H9 (cell line): ENCODE measurements at regions not wholly inside any gene's neighbourhood (a gene's known extent, or its start where the extent isn't known, plus 50 kb on each side); places are given as distances from the start of the nearest gene placed in this dataset.
"Not testable (repeated sequence)": the region's sequence is repeated elsewhere in the genome, so short reads cannot be mapped to it uniquely, and the experiment has no call there.

Experiments
- DNase-seq: peaks from one replicate; pipeline ENCODE4 v3.0.0-alpha.2; 2017
- H2AFZ ChIP-seq: one replicate; pipeline ENCODE4 v1.6.1; 2013; ENCODE audit warnings: mild to moderate bottlenecking, low read length, control low read depth, moderate library complexity
- H2AK5ac ChIP-seq: 2 replicates; pipeline ENCODE4 v1.6.1; 2013; ENCODE audit warnings: low read length, control low read depth, mixed read lengths; ENCODE audit not compliant: insufficient read length
- H2BK120ac ChIP-seq: one replicate; pipeline ENCODE4 v1.6.1; 2013; ENCODE audit warnings: low read depth, mild to moderate bottlenecking, low read length, control low read depth, inconsistent platforms; ENCODE audit not compliant: poor library complexity, severe bottlenecking
- H2BK12ac ChIP-seq: 2 replicates; pipeline ENCODE4 v1.6.1; 2013; ENCODE audit warnings: low read length, control low read depth, mixed read lengths, low read depth; ENCODE audit not compliant: insufficient read length
- H2BK15ac ChIP-seq: 2 replicates; pipeline ENCODE4 v1.6.1; 2013; ENCODE audit warnings: low read depth, low read length, control low read depth
- H2BK20ac ChIP-seq: one replicate; pipeline ENCODE4 v1.6.1; 2013; ENCODE audit warnings: low read depth, mild to moderate bottlenecking, low read length, control low read depth, inconsistent platforms; ENCODE audit not compliant: poor library complexity, severe bottlenecking
- H2BK5ac ChIP-seq: 2 replicates; pipeline ENCODE4 v1.6.1; 2013; ENCODE audit warnings: low read length, control low read depth, mixed read lengths; ENCODE audit not compliant: insufficient read length
- H3K14ac ChIP-seq: 2 replicates; pipeline ENCODE4 v1.6.1; 2013; ENCODE audit warnings: low read length, control low read depth; ENCODE audit not compliant: insufficient read depth
- H3K18ac ChIP-seq: 2 replicates; pipeline ENCODE4 v1.6.1; 2013; ENCODE audit warnings: low read depth, mild to moderate bottlenecking, mixed read lengths, low read length, control low read depth; ENCODE audit not compliant: insufficient read length
- H3K23ac ChIP-seq: 2 replicates; pipeline ENCODE4 v1.6.1; 2013; ENCODE audit warnings: low read length, control low read depth, mixed read lengths, low read depth; ENCODE audit not compliant: insufficient read length
- H3K23me2 ChIP-seq: 2 replicates; pipeline ENCODE4 v1.6.1; 2013; ENCODE audit warnings: low read depth, mild to moderate bottlenecking, mixed read lengths, low read length, control low read depth; ENCODE audit not compliant: insufficient read length, poor library complexity, severe bottlenecking
- H3K27ac ChIP-seq: 2 replicates; pipeline ENCODE4 v1.5.1; 2013; ENCODE audit warnings: low read length, control low read depth, mixed read lengths, low read depth; ENCODE audit not compliant: insufficient read length
- H3K27me3 ChIP-seq: 2 replicates; pipeline ENCODE4 v1.6.1; 2013; ENCODE audit warnings: low read length, control low read depth, inconsistent platforms; ENCODE audit not compliant: insufficient read depth
- H3K4ac ChIP-seq: 2 replicates; pipeline ENCODE4 v1.6.1; 2013; ENCODE audit warnings: low read depth, mild to moderate bottlenecking, control low read depth, inconsistent platforms, low read length, moderate library complexity
- H3K4me1 ChIP-seq: 2 replicates; pipeline ENCODE4 v1.6.1; 2013; ENCODE audit warnings: low read length, control low read depth, inconsistent platforms; ENCODE audit not compliant: insufficient read depth
- H3K4me2 ChIP-seq: 2 replicates; pipeline ENCODE4 v1.6.1; 2013; ENCODE audit warnings: low read length, control low read depth, mixed read lengths; ENCODE audit not compliant: insufficient read length, insufficient read depth
- H3K56ac ChIP-seq: 2 replicates; pipeline ENCODE4 v1.6.1; 2013; ENCODE audit warnings: low read depth, mild to moderate bottlenecking, mixed read lengths, low read length, control low read depth; ENCODE audit not compliant: insufficient read length
- H3K79me1 ChIP-seq: 2 replicates; pipeline ENCODE4 v1.6.1; 2013; ENCODE audit warnings: low read depth, mild to moderate bottlenecking, moderate library complexity, low read length, control low read depth, inconsistent platforms; ENCODE audit not compliant: insufficient read depth, poor library complexity, severe bottlenecking
- H3K79me2 ChIP-seq: 2 replicates; pipeline ENCODE4 v1.6.1; 2013; ENCODE audit warnings: low read length, control low read depth, inconsistent platforms; ENCODE audit not compliant: insufficient read depth
- H3K9ac ChIP-seq: 2 replicates; pipeline ENCODE4 v1.6.1; 2013; ENCODE audit warnings: low read length, control low read depth, mixed read lengths; ENCODE audit not compliant: insufficient read length; ENCODE audit errors: extremely low read depth
- H3K9me3 ChIP-seq: one replicate; pipeline ENCODE4 v1.6.1; 2013; ENCODE audit warnings: low read depth, low read length, inconsistent platforms; ENCODE audit not compliant: control insufficient read depth
- H3T11ph ChIP-seq: one replicate; pipeline ENCODE4 v1.6.1; 2013; ENCODE audit warnings: mild to moderate bottlenecking, low read length, control low read depth, inconsistent platforms
- H4K20me1 ChIP-seq: one replicate; pipeline ENCODE4 v1.6.1; 2013; ENCODE audit not compliant: control insufficient read depth, insufficient read length, insufficient read depth
- H4K5ac ChIP-seq: 2 replicates; pipeline ENCODE4 v1.6.1; 2013; ENCODE audit warnings: low read depth, mild to moderate bottlenecking, mixed read lengths, low read length, control low read depth; ENCODE audit not compliant: insufficient read length
- H4K8ac ChIP-seq: replicated peaks from 2 replicates; pipeline ENCODE4 v1.6.1; 2013; ENCODE audit warnings: low read length, control low read depth, mixed read lengths, low read depth; ENCODE audit not compliant: insufficient read length
- H4K91ac ChIP-seq: 2 replicates; pipeline ENCODE4 v1.6.1; 2013; ENCODE audit warnings: low read depth, mild to moderate bottlenecking, moderate library complexity, mixed read lengths, low read length, control low read depth; ENCODE audit not compliant: insufficient read length
- H3K27ac Mint-ChIP-seq, 3 experiments: 2 replicates in 2 of 3; 3 replicates in 1 of 3; pipeline ENCODE4 v1.8.0; 2020 to 2021; ENCODE audit warnings: mixed read lengths in 3 of 3, mild to moderate bottlenecking in 1 of 3, moderate library complexity in 1 of 3
- H3K27me3 Mint-ChIP-seq: 2 replicates; pipeline ENCODE4 v1.8.0; 2021; ENCODE audit warnings: low read depth, mild to moderate bottlenecking, moderate library complexity, mixed read lengths
- H3K36me3 Mint-ChIP-seq, 3 experiments: 2 replicates in 2 of 3; 3 replicates in 1 of 3; pipeline ENCODE4 v1.8.0; 2020 to 2021; ENCODE audit warnings: low read depth in 3 of 3, mixed read lengths in 3 of 3; ENCODE audit not compliant: insufficient read depth in 1 of 3
- H3K4me1 Mint-ChIP-seq, 2 experiments: 2 replicates each; pipeline ENCODE4 v1.8.0; 2020; ENCODE audit warnings: mixed read lengths in 2 of 2
- H3K4me3 Mint-ChIP-seq, 2 experiments: 2 replicates in 1 of 2; 3 replicates in 1 of 2; pipeline ENCODE4 v1.8.0; 2020 to 2021; ENCODE audit warnings: mild to moderate bottlenecking in 2 of 2, mixed read lengths in 2 of 2, moderate library complexity in 1 of 2
- H3K9me3 Mint-ChIP-seq, 2 experiments: 2 replicates in 1 of 2; 3 replicates in 1 of 2; pipeline ENCODE4 v1.8.0; 2020; ENCODE audit warnings: mild to moderate bottlenecking in 2 of 2, mixed read lengths in 2 of 2, moderate library complexity in 1 of 2
- WGBS: extraction: QIAGEN DNeasy Blood & Tissue Kit; methylation state at CpG from one replicate; pipeline ENCODE4 v1.1.7; 2013; ENCODE audit warnings: missing lambda C conversion rate, low lambda C conversion rate, mixed read lengths; ENCODE audit not compliant: insufficient read length; ENCODE audit errors: extremely low coverage; 5-methylcytosine and 5-hydroxymethylcytosine counted together

DNA sequence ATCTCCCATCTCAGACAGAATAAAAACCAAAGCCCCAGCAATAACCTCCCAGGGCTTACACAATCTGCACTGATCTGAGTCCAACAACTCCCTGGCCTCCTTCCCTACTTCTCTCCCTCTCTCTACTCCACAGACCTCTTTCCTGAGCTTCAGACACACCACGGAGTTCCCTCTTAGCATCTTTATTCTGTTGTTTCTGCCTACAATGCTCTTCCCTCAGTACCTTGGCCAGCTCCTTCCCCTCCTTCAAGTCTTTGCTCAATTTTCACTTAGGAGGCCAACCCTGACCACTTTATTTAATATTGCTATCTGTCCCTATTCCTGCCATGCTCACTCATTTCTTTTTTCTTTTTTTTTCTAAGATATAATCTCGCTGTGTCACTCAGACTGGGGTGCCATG lies 276.7 kb downstream of the CWH43 start:
- not testable (repeated sequence) for DNase-seq, H3K79me1 ChIP-seq, H3K27me3 Mint-ChIP-seq, H2BK5ac ChIP-seq, H2BK12ac ChIP-seq, H3K9me3 ChIP-seq, H3K4me1 ChIP-seq, H3K27ac Mint-ChIP-seq, H2AK5ac ChIP-seq, H3K9ac ChIP-seq, H3K79me2 ChIP-seq, H3K4me3 Mint-ChIP-seq, H2BK120ac ChIP-seq, H3K4me1 Mint-ChIP-seq, H2BK15ac ChIP-seq, H4K5ac ChIP-seq, H3K4me2 ChIP-seq, H2BK20ac ChIP-seq, H3K36me3 Mint-ChIP-seq, H4K20me1 ChIP-seq, H3K27ac ChIP-seq, H3K23ac ChIP-seq, H3T11ph ChIP-seq, H3K27me3 ChIP-seq, H3K56ac ChIP-seq, H3K14ac ChIP-seq, H4K8ac ChIP-seq, H3K23me2 ChIP-seq, H2AFZ ChIP-seq, H4K91ac ChIP-seq, H3K4ac ChIP-seq, H3K18ac ChIP-seq
- WGBS: no CpG with 5 or more reads among the region's 2 CpGs
- H3K9me3 Mint-ChIP-seq: peaks cover 13 to 20% of the 10 kb centered on the region in 2 experiments

DNA sequence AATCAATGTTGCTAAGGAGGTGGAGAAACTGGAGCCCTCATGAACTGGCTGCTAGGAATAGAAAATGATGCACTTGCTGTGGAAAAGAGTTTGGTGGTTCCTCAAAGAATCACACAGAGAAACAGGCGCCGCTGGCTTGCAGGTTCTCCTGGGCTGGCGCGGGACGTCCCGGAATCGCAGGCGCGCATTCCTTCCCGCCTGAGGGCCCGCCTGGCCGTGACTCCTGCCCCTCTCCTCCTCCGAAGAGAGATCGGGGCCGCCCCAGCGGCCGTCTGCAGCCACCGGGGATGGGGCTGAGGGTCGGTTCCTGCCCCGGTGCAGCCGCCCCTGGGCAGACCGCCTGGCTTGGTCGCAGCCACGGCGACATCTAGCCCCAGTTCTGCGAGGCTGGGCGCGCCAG lies 284.4 kb downstream of the CWH43 start:
- H2BK12ac ChIP-seq: not testable (repeated sequence)

More for the DNA sequence above, 284.4 kb downstream of the CWH43 start:
- H3K4me2 ChIP-seq, H4K20me1 ChIP-seq, H2BK5ac ChIP-seq, H3K27ac ChIP-seq, H3K4me1 Mint-ChIP-seq, H3K18ac ChIP-seq, H2AK5ac ChIP-seq, H3K27me3 Mint-ChIP-seq, H3K9ac ChIP-seq, DNase-seq, H3K4me3 Mint-ChIP-seq, H3K23ac ChIP-seq, H3K23me2 ChIP-seq, H3K27me3 ChIP-seq, H3K14ac ChIP-seq, H4K91ac ChIP-seq, H3T11ph ChIP-seq, H3K4ac ChIP-seq, H3K4me1 ChIP-seq, H3K79me1 ChIP-seq, H3K56ac ChIP-seq, H3K79me2 ChIP-seq, H3K9me3 ChIP-seq, H2AFZ ChIP-seq, H4K8ac ChIP-seq, H4K5ac ChIP-seq, H2BK120ac ChIP-seq, H2BK15ac ChIP-seq, H2BK20ac ChIP-seq, H3K36me3 Mint-ChIP-seq, H3K27ac Mint-ChIP-seq: not testable (repeated sequence)
- peaks cover 4 to 11% of the 10 kb centered on the region in 2 experiments; a peak in 3 of 5 replicates for H3K9me3 Mint-ChIP-seq
- no CpG with 5 or more reads among the region's 28 CpGs for WGBS
